SK-N-MC (cell line): ENCODE measurements at regions not wholly inside any gene's neighbourhood (a gene's known extent, or its start where the extent isn't known, plus 50 kb on each side); places are given as distances from the start of the nearest gene placed in this dataset.

Source experiments
- DNase-seq: peaks from one replicate; pipeline ENCODE4 v3.0.0-alpha.2; 2011; ENCODE audit warnings: low read depth, low spot score
- H3K27ac ChIP-seq: fragments of 200-600 bp; sonication (generic); 2 replicates; pipeline ENCODE4 v1.5.1; 2016; ENCODE audit warnings: mixed run types
- H3K36me3 ChIP-seq: fragments of 200-600 bp; sonication (generic); 2 replicates; pipeline ENCODE4 v1.6.1; 2017; ENCODE audit warnings: antibody characterized with exemption, low read length, mixed read lengths; ENCODE audit not compliant: insufficient read depth
- H3K4me3 ChIP-seq: fragments of 200-600 bp; sonication (generic); 2 replicates; pipeline ENCODE4 v1.5.1; 2016
- H3K9ac ChIP-seq: fragments of 200-600 bp; sonication (generic); 2 replicates; pipeline ENCODE4 v1.8.0; 2017; ENCODE audit warnings: mixed run types, mixed read lengths; ENCODE audit not compliant: insufficient read length
- H3K9me3 ChIP-seq: fragments of 200-600 bp; sonication (generic); 2 replicates; pipeline ENCODE4 v1.6.1; 2017; ENCODE audit warnings: low read depth, mild to moderate bottlenecking, antibody characterized with exemption, low read length, moderate library complexity, mixed read lengths
- EZH2 ChIP-seq: fragments of 200-600 bp; sonication (generic); IDR thresholded peaks from one replicate; pipeline ENCODE4 v1.6.1; 2017; ENCODE audit warnings: antibody characterized with exemption
- FOXP2 ChIP-seq: optimal IDR thresholded peaks from 2 replicates; pipeline ENCODE3; 2011; ENCODE audit warnings: mild to moderate bottlenecking, moderate library complexity; ENCODE audit not compliant: insufficient read depth; ENCODE audit errors: extremely low read length, control extremely low read depth
- POLR2AphosphoS5 ChIP-seq: IDR thresholded peaks from 2 replicates; pipeline ENCODE4 v1.6.1; 2012; ENCODE audit warnings: mild to moderate bottlenecking, low read depth, low read length, borderline replicate concordance

GRCh38 chr11:80814813-80815212 is 1374.0 kb upstream of the TENM4 start:
- DNase-seq: no peak
- TF ChIP-seq POLR2AphosphoS5 (no peak), FOXP2 (no peak), EZH2 (no peak)
- H3K27ac ChIP-seq: no peak overlapping the region
- H3K9ac ChIP-seq: no peak overlapping the region
- H3K9me3 ChIP-seq: no peaks in the 10 kb centered on the region
- H3K4me3 ChIP-seq: no peak overlapping the region
- no peaks in the 10 kb centered on the region for H3K36me3 ChIP-seq

GRCh38 chr11:80810695-80811094 is 1369.9 kb upstream of the TENM4 start:
- no peaks in the 10 kb centered on the region for H3K36me3 ChIP-seq
- H3K27ac ChIP-seq: no peak overlapping the region
- no peak overlapping the region for H3K9ac ChIP-seq
- DNase-seq: no peak
- no peaks in the 10 kb centered on the region for H3K9me3 ChIP-seq
- no peak overlapping the region for H3K4me3 ChIP-seq
- no peak for TF ChIP-seq EZH2
- TF ChIP-seq FOXP2: no peak
- no peak for TF ChIP-seq POLR2AphosphoS5

DNA sequence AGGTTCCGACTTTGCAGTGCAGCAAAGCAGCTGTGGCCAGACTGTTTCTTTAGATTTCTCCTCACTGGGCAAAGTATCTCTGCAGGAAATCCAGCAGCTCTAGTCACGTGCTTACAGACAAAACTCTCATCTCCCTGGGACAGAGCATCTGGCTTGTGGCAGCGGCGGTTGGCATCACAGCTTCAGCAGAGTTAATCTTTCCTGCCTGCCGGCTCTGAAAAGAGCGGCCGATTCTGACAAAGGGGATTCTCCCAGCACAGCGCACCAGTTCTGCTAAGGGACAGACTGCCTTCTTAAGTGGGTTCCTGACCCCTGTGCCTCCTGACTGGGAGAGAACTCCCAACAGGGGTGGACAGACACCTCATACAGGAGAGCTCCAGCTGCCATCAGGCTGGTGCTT is 1357.3 kb upstream of the TENM4 start:
- no peak for TF ChIP-seq POLR2AphosphoS5
- TF ChIP-seq EZH2: no peak
- no peak for TF ChIP-seq FOXP2
- H3K36me3 ChIP-seq: no peaks in the 10 kb centered on the region
- H3K9me3 ChIP-seq: no peaks in the 10 kb centered on the region
- H3K27ac ChIP-seq: no peak overlapping the region
- H3K4me3 ChIP-seq: no peak overlapping the region
- DNase-seq: no peak
- no peak overlapping the region for H3K9ac ChIP-seq

- Histone ChIP-seq H3K9me3 (no peaks in the 10 kb centered on the region), H3K9ac (no peak overlapping the region), H3K36me3 (no peaks in the 10 kb centered on the region), H3K27ac (no peak overlapping the region), H3K4me3 (no peak overlapping the region)
- no peak for DNase-seq
- TF ChIP-seq FOXP2: no peak
Observed at GRCh38 chr11:80783561-80783960, 1342.7 kb upstream of the TENM4 start.

- no peaks in the 10 kb centered on the region for H3K36me3 ChIP-seq
- no peak overlapping the region for H3K27ac ChIP-seq
- DNase-seq: no peak
- H3K9me3 ChIP-seq: no peaks in the 10 kb centered on the region
- TF ChIP-seq POLR2AphosphoS5 (no peak), EZH2 (no peak), FOXP2 (no peak)
- H3K9ac ChIP-seq: no peak overlapping the region
- H3K4me3 ChIP-seq: no peak overlapping the region
Observed at GRCh38 chr11:80782135-80782885, 1341.5 kb upstream of the TENM4 start.

DNA sequence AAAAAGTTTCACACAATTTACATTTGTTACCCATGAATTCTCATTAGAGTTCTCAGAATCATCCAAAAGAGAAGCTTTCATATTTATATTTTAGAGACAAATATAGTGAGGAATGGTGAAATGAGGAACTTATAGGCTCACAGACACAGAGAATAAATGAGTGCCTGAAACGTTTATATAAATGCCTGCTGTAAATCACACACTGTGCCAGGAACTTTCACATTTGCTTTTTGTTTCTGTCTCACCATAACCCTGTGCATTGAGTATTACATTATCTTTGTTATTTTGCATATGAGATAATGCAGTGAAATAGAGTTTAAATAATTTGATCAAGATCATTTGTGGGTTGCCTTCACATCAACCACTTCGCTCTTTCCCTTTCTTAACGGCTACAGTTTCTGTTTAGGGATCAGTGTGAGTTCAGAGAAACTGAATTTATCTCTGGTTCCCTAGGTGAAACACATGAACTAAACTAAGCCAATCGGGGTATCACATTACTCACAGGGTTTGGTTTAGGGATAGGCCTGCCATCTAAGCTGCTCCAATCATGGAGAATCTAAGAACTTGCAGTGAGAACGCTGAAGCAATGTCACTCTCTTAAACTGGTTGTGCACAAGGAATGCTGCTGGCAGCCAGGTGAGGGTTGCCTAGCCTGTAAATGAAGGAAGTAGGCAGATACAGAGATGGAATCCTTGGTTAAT is 1339.2 kb upstream of the TENM4 start:
- Histone ChIP-seq H3K9me3 (no peaks in the 10 kb centered on the region), H3K27ac (no peak overlapping the region), H3K36me3 (no peaks in the 10 kb centered on the region), H3K4me3 (no peak overlapping the region), H3K9ac (no peak overlapping the region)
- DNase-seq: no peak
- TF ChIP-seq FOXP2 (no peak), POLR2AphosphoS5 (no peak), EZH2 (no peak)

DNA sequence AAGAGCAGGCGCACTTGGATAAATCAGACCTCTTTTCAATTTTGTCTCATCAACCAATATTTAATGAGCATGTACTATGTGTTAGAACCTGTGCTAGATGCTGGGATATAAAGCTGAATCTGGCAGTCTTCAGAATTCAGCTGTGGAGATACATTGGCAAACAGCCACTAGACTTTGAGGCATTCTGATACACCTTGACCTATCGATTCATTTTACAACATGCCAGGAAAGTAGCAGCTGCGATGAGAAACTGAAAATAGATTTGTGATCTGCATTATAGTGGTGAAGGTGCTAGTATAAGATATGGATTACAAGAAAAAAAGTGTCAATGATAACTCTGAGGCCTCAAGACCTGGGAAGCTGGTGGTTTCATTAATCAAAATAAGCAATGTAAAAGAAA is 1338.1 kb upstream of the TENM4 start:
- DNase-seq: no peak
- H3K27ac ChIP-seq: no peak overlapping the region

DNA sequence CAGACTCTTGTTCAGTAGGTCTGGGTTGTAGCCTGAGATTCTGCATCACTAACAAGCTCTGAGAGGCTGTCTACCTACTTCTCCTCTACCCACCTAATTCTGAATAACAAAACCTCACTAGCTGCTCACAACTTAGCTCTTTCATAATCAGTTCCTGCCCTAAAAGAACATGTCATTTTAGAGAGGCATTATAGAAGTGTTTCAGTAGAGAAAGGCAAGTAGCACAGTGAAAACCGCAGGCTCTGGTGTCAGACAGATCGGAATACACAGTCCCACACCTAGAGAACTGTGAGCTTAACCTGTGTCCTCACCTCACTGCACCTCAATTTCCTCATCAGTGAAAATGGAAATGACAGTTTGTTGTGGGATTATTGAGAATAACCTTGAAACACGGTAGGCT is 1337.6 kb upstream of the TENM4 start:
- Histone ChIP-seq H3K36me3 (no peaks in the 10 kb centered on the region), H3K9me3 (no peaks in the 10 kb centered on the region), H3K4me3 (no peak overlapping the region), H3K9ac (no peak overlapping the region), H3K27ac (no peak overlapping the region)
- TF ChIP-seq FOXP2 (no peak), POLR2AphosphoS5 (no peak), EZH2 (no peak)
- no peak for DNase-seq

More for the DNA sequence above, 1338.1 kb upstream of the TENM4 start:
- TF ChIP-seq EZH2 (no peak), POLR2AphosphoS5 (no peak), FOXP2 (no peak)
- Histone ChIP-seq H3K9me3 (no peaks in the 10 kb centered on the region), H3K4me3 (no peak overlapping the region), H3K9ac (no peak overlapping the region), H3K36me3 (no peaks in the 10 kb centered on the region)

DNA sequence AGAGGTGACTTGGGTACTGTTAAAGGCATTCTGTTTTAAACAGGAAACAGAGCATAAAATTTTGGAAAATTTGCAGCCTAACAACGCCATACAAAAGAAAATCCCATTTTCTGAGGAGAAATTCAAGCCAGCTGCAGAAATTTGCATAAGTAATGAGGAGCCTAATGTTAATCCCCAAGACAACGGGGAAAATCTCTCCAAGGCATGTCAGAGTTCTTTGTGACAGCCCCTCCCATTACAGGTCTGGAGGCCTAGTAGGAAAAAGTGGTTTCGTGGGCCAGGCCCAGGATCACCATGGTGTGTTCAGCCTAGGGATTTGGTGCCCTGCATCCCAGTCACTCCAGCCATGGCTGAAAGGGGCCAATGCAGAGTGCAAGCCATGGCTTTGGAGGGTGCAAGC is 1333.1 kb upstream of the TENM4 start:
- H3K4me3 ChIP-seq: no peak overlapping the region
- DNase-seq: no peak
- H3K9me3 ChIP-seq: no peaks in the 10 kb centered on the region
- no peaks in the 10 kb centered on the region for H3K36me3 ChIP-seq
- TF ChIP-seq POLR2AphosphoS5 (no peak), FOXP2 (no peak), EZH2 (no peak)
- no peak overlapping the region for H3K27ac ChIP-seq
- H3K9ac ChIP-seq: no peak overlapping the region
